Calu3 (cell line): ENCODE measurements at regions not wholly inside any gene's neighbourhood (a gene's known extent, or its start where the extent isn't known, plus 50 kb on each side); places are given as distances from the start of the nearest gene placed in this dataset.

ENCODE experiments used
- BruUV-seq: library from RNA; stranded (reverse); fragments of 400-500 nt; replicated peaks from 2 replicates; lab custom pipeline; 2021; lab: Mats Ljungman, UMichigan
- CTCF ChIA-PET: fragments of 300-600 bp; sonication (Branson Sonifier 250); formaldehyde crosslinking; loops from one replicate; lab custom pipeline; 2022; ENCODE audit warnings: antibody characterized with exemption; lab: Charles Lee
- DNase-seq: peaks from one replicate; pipeline ENCODE4 v3.0.0; 2022
- H3K27ac Mint-ChIP-seq: one replicate; pipeline ENCODE4 v1.8.0; 2022; ENCODE audit warnings: mixed read lengths; ENCODE audit not compliant: unreplicated experiment
- H3K27me3 Mint-ChIP-seq: one replicate; pipeline ENCODE4 v1.8.0; 2022; ENCODE audit warnings: mixed read lengths; ENCODE audit not compliant: unreplicated experiment
- H3K36me3 Mint-ChIP-seq: one replicate; pipeline ENCODE4 v1.8.0; 2022; ENCODE audit warnings: mild to moderate bottlenecking, moderate library complexity, mixed read lengths; ENCODE audit not compliant: insufficient read depth, unreplicated experiment
- H3K4me1 Mint-ChIP-seq: one replicate; pipeline ENCODE4 v1.8.0; 2022; ENCODE audit warnings: mild to moderate bottlenecking, low read depth, mixed read lengths; ENCODE audit not compliant: unreplicated experiment
- H3K4me3 Mint-ChIP-seq: one replicate; pipeline ENCODE4 v1.8.0; 2022; ENCODE audit warnings: mild to moderate bottlenecking, low read depth, moderate library complexity, mixed read lengths; ENCODE audit not compliant: unreplicated experiment
- H3K9me3 Mint-ChIP-seq: one replicate; pipeline ENCODE4 v1.8.0; 2022; ENCODE audit warnings: low read depth, mixed read lengths; ENCODE audit not compliant: unreplicated experiment
- intact Hi-C: fragments of 100-400 bp; cut with micrococcal nuclease; formaldehyde crosslinking; loops from one replicate; pipeline ENCODE4 v1.10.0; 2022; ENCODE audit not compliant: unreplicated experiment
- TF ChIP-seq, protein P1 (sequence below): fragments of 200-600 bp; IDR thresholded peaks from one replicate; pipeline ENCODE4 v1.8.0; 2022; ENCODE audit warnings: antibody characterized with exemption; ENCODE audit not compliant: unreplicated experiment

DNA sequence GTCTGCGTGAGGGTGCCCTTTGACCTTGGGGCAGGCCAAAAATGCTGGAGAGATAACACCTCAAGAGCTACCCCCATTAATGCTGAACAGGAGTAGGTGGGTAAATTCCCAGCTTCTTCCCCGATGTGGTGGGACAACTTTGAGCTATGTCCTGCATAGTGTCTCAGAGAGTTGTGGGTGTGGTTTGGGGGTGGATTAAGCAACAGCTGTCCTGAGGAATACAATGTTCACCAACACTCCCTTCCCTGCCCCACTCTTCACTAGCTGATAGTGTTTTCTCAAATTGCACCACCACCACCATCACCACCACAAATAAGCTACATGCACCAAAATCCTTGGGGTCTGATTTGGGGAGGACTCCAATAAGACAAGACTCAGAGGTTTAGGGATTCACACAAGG lies 258.4 kb downstream of the HLX start:
- TF ChIP-seq, protein P1, sequence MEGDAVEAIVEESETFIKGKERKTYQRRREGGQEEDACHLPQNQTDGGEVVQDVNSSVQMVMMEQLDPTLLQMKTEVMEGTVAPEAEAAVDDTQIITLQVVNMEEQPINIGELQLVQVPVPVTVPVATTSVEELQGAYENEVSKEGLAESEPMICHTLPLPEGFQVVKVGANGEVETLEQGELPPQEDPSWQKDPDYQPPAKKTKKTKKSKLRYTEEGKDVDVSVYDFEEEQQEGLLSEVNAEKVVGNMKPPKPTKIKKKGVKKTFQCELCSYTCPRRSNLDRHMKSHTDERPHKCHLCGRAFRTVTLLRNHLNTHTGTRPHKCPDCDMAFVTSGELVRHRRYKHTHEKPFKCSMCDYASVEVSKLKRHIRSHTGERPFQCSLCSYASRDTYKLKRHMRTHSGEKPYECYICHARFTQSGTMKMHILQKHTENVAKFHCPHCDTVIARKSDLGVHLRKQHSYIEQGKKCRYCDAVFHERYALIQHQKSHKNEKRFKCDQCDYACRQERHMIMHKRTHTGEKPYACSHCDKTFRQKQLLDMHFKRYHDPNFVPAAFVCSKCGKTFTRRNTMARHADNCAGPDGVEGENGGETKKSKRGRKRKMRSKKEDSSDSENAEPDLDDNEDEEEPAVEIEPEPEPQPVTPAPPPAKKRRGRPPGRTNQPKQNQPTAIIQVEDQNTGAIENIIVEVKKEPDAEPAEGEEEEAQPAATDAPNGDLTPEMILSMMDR, result no peak
- no peak overlapping the region for H3K4me3 Mint-ChIP-seq
- BruUV-seq, result no TSS peak
- peaks cover 7% of the 10 kb centered on the region for H3K9me3 Mint-ChIP-seq
- intact Hi-C loops, result no loop called here
- CTCF ChIA-PET, result no interaction called here
- no peaks in the 10 kb centered on the region for H3K27me3 Mint-ChIP-seq
- no peak for DNase-seq
- no peaks in the 10 kb centered on the region for H3K36me3 Mint-ChIP-seq
- H3K4me1 Mint-ChIP-seq, result no peaks in the 10 kb centered on the region
- H3K27ac Mint-ChIP-seq, result no peak overlapping the region

GRCh38 chr1:221138516-221138915 lies 259.3 kb downstream of the HLX start:
- intact Hi-C loops, result no loop called here
- TF ChIP-seq, protein P1, result no peak
- H3K4me1 Mint-ChIP-seq, result no peaks in the 10 kb centered on the region
- H3K27ac Mint-ChIP-seq, result no peak overlapping the region
- no peaks in the 10 kb centered on the region for H3K36me3 Mint-ChIP-seq
- no peak overlapping the region for H3K4me3 Mint-ChIP-seq
- DNase-seq, result no peak
- CTCF ChIA-PET, result no interaction called here
- H3K9me3 Mint-ChIP-seq, result peaks cover 3% of the 10 kb centered on the region
- BruUV-seq, result no TSS peak
- H3K27me3 Mint-ChIP-seq, result no peaks in the 10 kb centered on the region

- BruUV-seq, result no TSS peak
- Mint-ChIP-seq H3K4me3 (no peak overlapping the region), H3K4me1 (no peaks in the 10 kb centered on the region), H3K36me3 (no peaks in the 10 kb centered on the region), H3K27me3 (no peaks in the 10 kb centered on the region), H3K27ac (no peak overlapping the region), H3K9me3 (peaks cover 3% of the 10 kb centered on the region)
- CTCF ChIA-PET, result no interaction called here
- intact Hi-C loops, result no loop called here
- TF ChIP-seq, protein P1, result no peak
- no peak for DNase-seq
These were observed 260.7 kb downstream of the HLX start for GRCh38 chr1:221139991-221140390.

GRCh38 chr1:221141096-221141495 lies 261.9 kb downstream of the HLX start:
- BruUV-seq, result no TSS peak
- TF ChIP-seq, protein P1, result no peak
- no peaks in the 10 kb centered on the region for H3K27me3 Mint-ChIP-seq
- H3K4me3 Mint-ChIP-seq, result no peak overlapping the region
- no peak for DNase-seq
- H3K27ac Mint-ChIP-seq, result no peak overlapping the region
- H3K4me1 Mint-ChIP-seq, result no peaks in the 10 kb centered on the region
- CTCF ChIA-PET, result interaction anchor here (0.7 kb wide), 1 partner anchor 48 kb away, joined by 6 read pairs; no protein-coding TSS in a partner anchor
- H3K36me3 Mint-ChIP-seq, result no peaks in the 10 kb centered on the region
- H3K9me3 Mint-ChIP-seq, result peaks cover 3% of the 10 kb centered on the region
- intact Hi-C loops, result no loop called here
